Adrenal gland (tissue), 5 donors: ENCODE measurements at regions not wholly inside any gene's neighbourhood (a gene's known extent, or its start where the extent isn't known, plus 50 kb on each side); places are given as distances from the start of the nearest gene placed in this dataset.

Source experiments
- CTCF ChIP-seq, 6 experiments: fragments of 450-650 bp in 4 of 6; fragments of 200-600 bp in 2 of 6; sonication (generic) in 1 of 6; IDR thresholded peaks; 1 replicate in 5 of 6; 2 replicates in 1 of 6; pipeline versions ENCODE4 v1.5.1 to v1.8.0; 2016 to 2021; ENCODE audit warnings: antibody characterized with exemption in 6 of 6, mild to moderate bottlenecking in 2 of 6, moderate library complexity in 1 of 6
- POLR2A ChIP-seq, 2 donors: fragments of 450-650 bp; IDR thresholded peaks; one replicate each; pipeline ENCODE4 v1.6.1; 2017; ENCODE audit warnings: antibody characterized with exemption in 2 of 2, mild to moderate bottlenecking in 2 of 2, moderate library complexity in 1 of 2
- donor health status: DM: no; HTN: no; CAD: no.

- TF ChIP-seq POLR2A (IDR thresholded peaks at IDR 0.05) (no peak), CTCF (IDR thresholded peaks at IDR 0.05) (no peak)
These were observed 96.5 kb downstream of the CYP26B1 start for GRCh38 chr2:72051204-72051603.
